KMS-11 (cell line): ENCODE measurements at regions not wholly inside any gene's neighbourhood (a gene's known extent, or its start where the extent isn't known, plus 50 kb on each side); places are given as distances from the start of the nearest gene placed in this dataset.

ENCODE experiments used
- H2AFZ ChIP-seq: fragments of 200-600 bp; sonication (generic); 2 replicates; pipeline ENCODE4 v1.6.1; 2016; ENCODE audit warnings: antibody characterized with exemption, mixed run types, low read depth
- H3K27ac ChIP-seq: fragments of 200-600 bp; sonication (generic); 2 replicates; pipeline ENCODE4 v1.6.1; 2016; ENCODE audit warnings: mild to moderate bottlenecking, mixed run types
- H3K27me3 ChIP-seq: fragments of 200-600 bp; sonication (generic); 2 replicates; pipeline ENCODE4 v1.6.1; 2017; ENCODE audit warnings: mild to moderate bottlenecking, low read depth, mixed run types, moderate library complexity; ENCODE audit not compliant: insufficient read depth
- H3K36me3 ChIP-seq: fragments of 200-600 bp; sonication (generic); 2 replicates; pipeline ENCODE4 v1.6.1; 2017; ENCODE audit warnings: mild to moderate bottlenecking, mixed run types; ENCODE audit not compliant: insufficient read depth
- H3K4me1 ChIP-seq: fragments of 200-600 bp; sonication (generic); 2 replicates; pipeline ENCODE4 v1.6.1; 2016; ENCODE audit warnings: mild to moderate bottlenecking, low read depth, mixed run types; ENCODE audit not compliant: poor library complexity, severe bottlenecking
- H3K4me2 ChIP-seq: fragments of 200-600 bp; sonication (generic); 2 replicates; pipeline ENCODE4 v1.7.0; 2016; ENCODE audit warnings: mild to moderate bottlenecking, mixed run types
- H3K4me3 ChIP-seq: fragments of 200-600 bp; sonication (generic); IDR thresholded peaks from 2 replicates; pipeline ENCODE4 v1.6.1; 2017; ENCODE audit warnings: low read depth, low read length, mixed read lengths; ENCODE audit not compliant: insufficient read depth
- H3K79me2 ChIP-seq: fragments of 200-600 bp; sonication (generic); 2 replicates; pipeline ENCODE4 v1.6.1; 2016; ENCODE audit warnings: low read depth, mixed run types; ENCODE audit not compliant: insufficient read depth
- H3K9ac ChIP-seq: fragments of 200-600 bp; sonication (generic); 2 replicates; pipeline ENCODE4 v1.6.1; 2016; ENCODE audit warnings: mild to moderate bottlenecking, mixed run types
- H4K20me1 ChIP-seq: fragments of 200-600 bp; sonication (generic); 2 replicates; pipeline ENCODE4 v1.6.1; 2016; ENCODE audit warnings: mild to moderate bottlenecking, mixed run types; ENCODE audit not compliant: insufficient read depth
- CTCF ChIP-seq: fragments of 200-600 bp; sonication (generic); conservative IDR thresholded peaks from 2 replicates; pipeline ENCODE4 v1.6.1; 2017; ENCODE audit warnings: low read depth, mild to moderate bottlenecking, antibody characterized with exemption, low read length, moderate library complexity, mixed read lengths

- Histone ChIP-seq H4K20me1 (no peaks in the 10 kb centered on the region), H3K79me2 (no peaks in the 10 kb centered on the region), H3K9ac (no peak overlapping the region), H2AFZ (no peak overlapping the region), H3K4me2 (no peak overlapping the region), H3K4me3 (no peak overlapping the region), H3K27me3 (peaks cover 3% of the 10 kb centered on the region; the same call in 1 of the 2 replicates), H3K36me3 (no peaks in the 10 kb centered on the region), H3K4me1 (no peaks in the 10 kb centered on the region), H3K27ac (no peak overlapping the region)
- TF ChIP-seq CTCF = no peak
Observed at GRCh38 chr22:49517211-49517610, 310.5 kb downstream of the BRD1 start.

- no peak overlapping the region for H3K27ac ChIP-seq
- no peaks in the 10 kb centered on the region for H4K20me1 ChIP-seq
- no peak overlapping the region for H2AFZ ChIP-seq
- H3K4me3 ChIP-seq = no peak overlapping the region
- no peaks in the 10 kb centered on the region for H3K36me3 ChIP-seq
- H3K9ac ChIP-seq = no peak overlapping the region
- H3K79me2 ChIP-seq = no peaks in the 10 kb centered on the region
- TF ChIP-seq CTCF = no peak
- no peak overlapping the region for H3K4me2 ChIP-seq
- H3K4me1 ChIP-seq = no peaks in the 10 kb centered on the region
- H3K27me3 ChIP-seq = peaks cover 3% of the 10 kb centered on the region; the same call in 1 of the 2 replicates
Observed at GRCh38 chr22:49515475-49515874, 312.2 kb downstream of the BRD1 start.

- no peak overlapping the region for H3K9ac ChIP-seq
- H3K27ac ChIP-seq = no peak overlapping the region
- TF ChIP-seq CTCF = no peak
- H3K4me1 ChIP-seq = no peaks in the 10 kb centered on the region
- H3K36me3 ChIP-seq = no peaks in the 10 kb centered on the region
- H2AFZ ChIP-seq = no peak overlapping the region
- no peak overlapping the region for H3K4me3 ChIP-seq
- no peaks in the 10 kb centered on the region for H3K79me2 ChIP-seq
- no peak overlapping the region for H3K4me2 ChIP-seq
- no peaks in the 10 kb centered on the region for H4K20me1 ChIP-seq
- peaks cover 3% of the 10 kb centered on the region; the same call in 1 of the 2 replicates for H3K27me3 ChIP-seq
Observed at GRCh38 chr22:49514641-49515040, 313.0 kb downstream of the BRD1 start.

GRCh38 chr22:49514211-49514610 lies 313.5 kb downstream of the BRD1 start:
- Histone ChIP-seq H3K9ac (no peak overlapping the region), H3K79me2 (no peaks in the 10 kb centered on the region), H3K36me3 (no peaks in the 10 kb centered on the region), H3K4me2 (no peak overlapping the region), H3K4me1 (no peaks in the 10 kb centered on the region), H4K20me1 (no peaks in the 10 kb centered on the region), H3K27me3 (no peaks in the 10 kb centered on the region), H3K27ac (no peak overlapping the region), H3K4me3 (no peak overlapping the region), H2AFZ (no peak overlapping the region)
- TF ChIP-seq CTCF = no peak
